SU-DHL-6 (cell line): ENCODE measurements at regions not wholly inside any gene's neighbourhood (a gene's known extent, or its start where the extent isn't known, plus 50 kb on each side); places are given as distances from the start of the nearest gene placed in this dataset.

Experiments used
- H2AFZ ChIP-seq: fragments of 200-600 bp; sonication (generic); 2 replicates; pipeline ENCODE4 v1.6.1; 2014; ENCODE audit warnings: low read depth, mild to moderate bottlenecking, moderate library complexity, mixed read lengths, antibody characterized with exemption, low read length; ENCODE audit not compliant: severe bottlenecking
- H3F3A ChIP-seq: fragments of 200-600 bp; shearing (Covaris generic); 2 replicates; pipeline ENCODE4 v1.6.0; 2016; ENCODE audit warnings: antibody characterized with exemption, mild to moderate bottlenecking; ENCODE audit not compliant: insufficient read depth
- H3K27ac ChIP-seq: fragments of 200-600 bp; sonication (generic); 2 replicates; pipeline ENCODE4 v1.5.1; 2016; ENCODE audit warnings: low read depth, mild to moderate bottlenecking, low read length, moderate library complexity, mixed read lengths
- H3K27me3 ChIP-seq: fragments of 200-600 bp; sonication (generic), shearing (Covaris generic); 2 replicates; pipeline ENCODE4 v1.6.0; 2014; ENCODE audit warnings: mild to moderate bottlenecking, low read length
- H3K36me3 ChIP-seq: fragments of 200-600 bp; sonication (generic); 2 replicates; pipeline ENCODE4 v1.6.1; 2014; ENCODE audit warnings: mild to moderate bottlenecking, low read length, mixed read lengths
- H3K4me2 ChIP-seq: fragments of 300-600, 200-600 bp; shearing (Covaris generic), sonication (generic); 2 replicates; pipeline ENCODE4 v1.6.0; 2014; ENCODE audit warnings: low read length, low read depth, mild to moderate bottlenecking; ENCODE audit not compliant: poor library complexity, severe bottlenecking
- H3K4me3 ChIP-seq: fragments of 200-600 bp; sonication (generic); 2 replicates; pipeline ENCODE4 v1.5.1; 2014; ENCODE audit warnings: antibody characterized with exemption, low read length, mild to moderate bottlenecking, mixed read lengths; ENCODE audit not compliant: insufficient read depth, poor library complexity, severe bottlenecking
- H3K79me2 ChIP-seq: fragments of 200-600 bp; sonication (generic); 2 replicates; pipeline ENCODE4 v1.6.1; 2014; ENCODE audit warnings: mild to moderate bottlenecking, low read length, moderate library complexity; ENCODE audit not compliant: insufficient read depth
- H3K9ac ChIP-seq: fragments of 200-600 bp; sonication (generic); 2 replicates; pipeline ENCODE4 v1.7.0; 2014; ENCODE audit warnings: mild to moderate bottlenecking, low read length
- H3K9me2 ChIP-seq: fragments of 200-600 bp; sonication (generic); replicated peaks from 2 replicates; pipeline ENCODE4 v1.6.1; 2014; ENCODE audit warnings: low read length; ENCODE audit not compliant: insufficient read depth
- H3K9me3 ChIP-seq: fragments of 200-600 bp; sonication (generic); 2 replicates; pipeline ENCODE4 v1.6.1; 2014; ENCODE audit warnings: low read length, mixed read lengths; ENCODE audit not compliant: insufficient read depth
- H4K20me1 ChIP-seq: fragments of 200-600 bp; sonication (generic); 2 replicates; pipeline ENCODE4 v1.6.1; 2014; ENCODE audit warnings: low read depth, mild to moderate bottlenecking, antibody characterized with exemption, low read length, moderate library complexity, mixed read lengths
- CTCF ChIP-seq: fragments of 200-600 bp; sonication (generic); IDR thresholded peaks from one replicate; pipeline ENCODE4 v1.5.1; 2017; ENCODE audit warnings: antibody characterized with exemption, mild to moderate bottlenecking, low read length, moderate library complexity; ENCODE audit not compliant: insufficient read depth, poor library complexity, severe bottlenecking
- EZH2phosphoT487 ChIP-seq: fragments of 200-600 bp; sonication (generic), shearing (Covaris generic); conservative IDR thresholded peaks from 2 replicates; pipeline ENCODE4 v1.6.1; 2018; ENCODE audit warnings: mild to moderate bottlenecking, antibody characterized with exemption, low read length, moderate library complexity, mixed read lengths

- Histone ChIP-seq H3K9me3 (no peaks in the 10 kb centered on the region), H2AFZ (no peak overlapping the region), H3F3A (no peaks in the 10 kb centered on the region), H3K27ac (no peak overlapping the region), H3K9me2 (no peaks in the 10 kb centered on the region), H3K36me3 (no peaks in the 10 kb centered on the region), H3K27me3 (no peaks in the 10 kb centered on the region), H3K4me3 (no peak overlapping the region), H4K20me1 (no peaks in the 10 kb centered on the region), H3K79me2 (no peaks in the 10 kb centered on the region), H3K4me2 (no peak overlapping the region), H3K9ac (no peak overlapping the region)
- TF ChIP-seq CTCF: no peak
- TF ChIP-seq EZH2phosphoT487: no peak
Observed at GRCh38 chr2:42980764-42981416, 188.5 kb upstream of the HAAO start.

GRCh38 chr2:42979870-42980763, 187.7 kb upstream of the HAAO start:
- H3K9ac ChIP-seq: no peak overlapping the region
- H4K20me1 ChIP-seq: no peaks in the 10 kb centered on the region
- no peaks in the 10 kb centered on the region for H3K36me3 ChIP-seq
- TF ChIP-seq EZH2phosphoT487: no peak
- no peak for TF ChIP-seq CTCF
- H3K9me3 ChIP-seq: no peaks in the 10 kb centered on the region
- H3K4me3 ChIP-seq: no peak overlapping the region
- no peak overlapping the region for H3K4me2 ChIP-seq
- no peak overlapping the region for H3K27ac ChIP-seq
- H3F3A ChIP-seq: no peaks in the 10 kb centered on the region
- H3K27me3 ChIP-seq: no peaks in the 10 kb centered on the region
- no peaks in the 10 kb centered on the region for H3K79me2 ChIP-seq
- H3K9me2 ChIP-seq: no peaks in the 10 kb centered on the region
- H2AFZ ChIP-seq: no peak overlapping the region

- Histone ChIP-seq H3K9ac (no peak overlapping the region), H3K79me2 (no peaks in the 10 kb centered on the region), H3F3A (no peaks in the 10 kb centered on the region), H3K4me2 (no peak overlapping the region), H3K4me3 (no peak overlapping the region), H3K9me3 (no peaks in the 10 kb centered on the region), H3K9me2 (no peaks in the 10 kb centered on the region), H2AFZ (no peak overlapping the region), H3K27ac (no peak overlapping the region), H4K20me1 (no peaks in the 10 kb centered on the region), H3K27me3 (no peaks in the 10 kb centered on the region), H3K36me3 (no peaks in the 10 kb centered on the region)
- TF ChIP-seq EZH2phosphoT487 (no peak), CTCF (no peak)
Observed at GRCh38 chr2:42979416-42979869, 187.1 kb upstream of the HAAO start.
